ENCODE measurements at regions not wholly inside any gene's neighbourhood (a gene's known extent, or its start where the extent isn't known, plus 50 kb on each side); places are given as distances from the start of the nearest gene placed in this dataset.
A peak's percentile ranks its signal among the peaks of the same experiment; 100 is the strongest.
"Not testable (repeated sequence)": the region's sequence is repeated elsewhere in the genome, so short reads cannot be mapped to it uniquely, and the experiment has no call there.

GRCh38 chr11:83403691-83404389, 117.7 kb upstream of the CCDC90B start:
- intact Hi-C loops (cut with DNase I), result no loop called here
- DNase-seq, result no peak

GRCh38 chr11:83401506-83402225, 115.5 kb upstream of the CCDC90B start:
- DNase-seq, result no peak
- intact Hi-C loops (cut with DNase I), result no loop called here

GRCh38 chr11:83394331-83394730, 108.2 kb upstream of the CCDC90B start:
- intact Hi-C loops (cut with DNase I), result no loop called here
- DNase-seq, result no peak

- intact Hi-C loops (cut with DNase I), result no loop called here
- DNase-seq, result no peak
Observed at GRCh38 chr11:83392556-83392955, 106.4 kb upstream of the CCDC90B start.

- DNase-seq, result no peak
- intact Hi-C loops (cut with DNase I), result no loop called here
Observed at GRCh38 chr11:83389975-83390374, 103.8 kb upstream of the CCDC90B start.

GRCh38 chr11:83383838-83384237, 97.7 kb upstream of the CCDC90B start:
- DNase-seq; intact Hi-C loops (cut with DNase I): not testable (repeated sequence)

GRCh38 chr11:83374311-83374710, 88.1 kb upstream of the CCDC90B start:
- peak in 3 of 42 donors; percentile 6 to 26 (median 17) for DNase-seq
- intact Hi-C loops (cut with DNase I), result no loop called here

- intact Hi-C loops (cut with DNase I), result no loop called here
- DNase-seq, result no peak
Observed at GRCh38 chr11:83371489-83371888, 85.3 kb upstream of the CCDC90B start.

- no peak for DNase-seq
- intact Hi-C loops (cut with DNase I), result no loop called here
Observed at GRCh38 chr11:83367745-83368144, 81.6 kb upstream of the CCDC90B start.

- intact Hi-C loops (cut with DNase I), result no loop called here
- DNase-seq, result no peak
Observed at GRCh38 chr11:83364500-83365045, 78.4 kb upstream of the CCDC90B start.

- peak in 1 of 42 donors; percentile 6 for DNase-seq
- intact Hi-C loops (cut with DNase I), result no loop called here
Observed at GRCh38 chr11:83363312-83363711, 77.1 kb upstream of the CCDC90B start.

GRCh38 chr11:83361831-83362230, 75.7 kb upstream of the CCDC90B start:
- intact Hi-C loops (cut with DNase I), result no loop called here
- DNase-seq, result no peak

GRCh38 chr11:83355391-83355790, 69.2 kb upstream of the CCDC90B start:
- peak in 21 of 42 donors; percentile 1 to 58 (median 19) for DNase-seq
- intact Hi-C loops (cut with DNase I), result no loop called here

GRCh38 chr11:83350187-83350586, 64.0 kb upstream of the CCDC90B start:
- intact Hi-C loops (cut with DNase I), result no loop called here

GRCh38 chr11:83349296-83349695, 63.1 kb upstream of the CCDC90B start:
- DNase-seq, result no peak
- intact Hi-C loops (cut with DNase I), result no loop called here

More at GRCh38 chr11:83350187-83350586, 64.0 kb upstream of the CCDC90B start:
- no peak for DNase-seq

- DNase-seq; intact Hi-C loops (cut with DNase I): not testable (repeated sequence)
Observed at GRCh38 chr11:83346706-83347105, 60.5 kb upstream of the CCDC90B start.

GRCh38 chr11:83344521-83344920, 58.4 kb upstream of the CCDC90B start:
- DNase-seq; intact Hi-C loops (cut with DNase I): not testable (repeated sequence)

GRCh38 chr11:83336993-83337392, 50.8 kb upstream of the CCDC90B start:
- intact Hi-C loops (cut with DNase I), result no loop called here
- DNase-seq, result no peak
